SK-N-SH (cell line): ENCODE measurements at regions not wholly inside any gene's neighbourhood (a gene's known extent, or its start where the extent isn't known, plus 50 kb on each side); places are given as distances from the start of the nearest gene placed in this dataset.

Source experiments
- CTCF ChIA-PET: fragments of 300-600, 350-600 bp; formaldehyde crosslinking; extraction: SDS; loops from one replicate; lab custom pipeline; 2021; lab: Yijun Ruan, JAX
- POLR2A ChIA-PET: fragments of 350-600 bp; sonication (Branson Sonifier 250); formaldehyde crosslinking; extraction: SDS; loops from one replicate; lab custom pipeline; 2020; ENCODE audit warnings: antibody characterized with exemption, inconsistent platforms; lab: Yijun Ruan, JAX
- DNase-seq: peaks from one replicate; pipeline ENCODE4 v3.0.0; 2012
- H2AFZ ChIP-seq: fragments of 200-600 bp; sonication (generic); 2 replicates; pipeline ENCODE4 v1.8.1; 2016; ENCODE audit warnings: antibody characterized with exemption, mild to moderate bottlenecking, low read depth
- H3F3A ChIP-seq: fragments of 200-600 bp; sonication (generic); replicated peaks from 2 replicates; pipeline ENCODE3; 2016; ENCODE audit warnings: antibody characterized with exemption, mild to moderate bottlenecking; ENCODE audit not compliant: insufficient read depth
- H3K27ac ChIP-seq, 2 experiments: fragments of 200-500 bp in 1 of 2; fragments of 200-600 bp in 1 of 2; sonication (Bioruptor generic) in 1 of 2; sonication (generic), shearing (Covaris generic) in 1 of 2; 2 replicates each; pipeline versions ENCODE4 v1.5.1 to v1.6.1; 2014 to 2016; ENCODE audit warnings: low read depth in 2 of 2, inconsistent platforms in 1 of 2, low read length in 1 of 2, mild to moderate bottlenecking in 1 of 2, mixed read lengths in 1 of 2
- H3K27me3 ChIP-seq: fragments of 200-600 bp; sonication (generic), shearing (Covaris generic); 2 replicates; pipeline ENCODE4 v1.6.1; 2016; ENCODE audit warnings: mixed run types; ENCODE audit not compliant: insufficient read depth
- H3K36me3 ChIP-seq, 2 experiments: fragments of 200-500 bp in 1 of 2; fragments of 200-600 bp in 1 of 2; sonication (Bioruptor generic) in 1 of 2; sonication (generic) in 1 of 2; replicated peaks in 1 of 2; 2 replicates each; pipeline versions ENCODE3 to v1.5.1; 2014 to 2016; ENCODE audit warnings: low read length in 1 of 2, mild to moderate bottlenecking in 1 of 2; ENCODE audit not compliant: insufficient read depth in 2 of 2, control insufficient read depth in 1 of 2
- H3K4me1 ChIP-seq, 2 experiments: fragments of 200-500 bp in 1 of 2; fragments of 200-600 bp in 1 of 2; sonication (Bioruptor generic) in 1 of 2; sonication (generic), shearing (Covaris generic) in 1 of 2; 2 replicates each; pipeline versions ENCODE4 v1.5.1 to v1.6.1; 2014 to 2016; ENCODE audit warnings: low read depth in 1 of 2, low read length in 1 of 2, mixed run types in 1 of 2; ENCODE audit not compliant: insufficient read depth in 2 of 2, control insufficient read depth in 1 of 2
- H3K4me2 ChIP-seq: fragments of 200-600 bp; sonication (generic), shearing (Covaris generic); 2 replicates; pipeline ENCODE4 v1.6.1; 2017; ENCODE audit warnings: mixed run types
- H3K4me3 ChIP-seq, 2 experiments: fragments of 200-500 bp in 1 of 2; fragments of 200-600 bp in 1 of 2; sonication (Bioruptor generic) in 1 of 2; sonication (generic), shearing (Covaris generic) in 1 of 2; 2 replicates each; pipeline versions ENCODE4 v1.5.1 to v1.8.1; 2014 to 2016; ENCODE audit warnings: low read depth in 2 of 2, inconsistent platforms in 1 of 2, low read length in 1 of 2, mild to moderate bottlenecking in 1 of 2, mixed read lengths in 1 of 2, moderate library complexity in 1 of 2
- H3K79me2 ChIP-seq: fragments of 200-600 bp; sonication (generic); 2 replicates; pipeline ENCODE4 v1.8.1; 2017; ENCODE audit warnings: mild to moderate bottlenecking; ENCODE audit not compliant: insufficient read depth
- H3K9ac ChIP-seq: fragments of 200-600 bp; sonication (generic); 2 replicates; pipeline ENCODE4 v1.6.1; 2017; ENCODE audit warnings: mixed run types
- H3K9me2 ChIP-seq: fragments of 200-600 bp; sonication (generic); 2 replicates; pipeline ENCODE4 v1.6.1; 2017; ENCODE audit warnings: mixed run types
- H3K9me3 ChIP-seq: fragments of 200-600 bp; sonication (generic); 2 replicates; pipeline ENCODE4 v1.6.1; 2017; ENCODE audit warnings: mixed run types, mild to moderate bottlenecking, moderate library complexity
- H4K20me1 ChIP-seq: fragments of 200-600 bp; sonication (generic); 2 replicates; pipeline ENCODE4 v1.6.1; 2017; ENCODE audit warnings: mild to moderate bottlenecking, mixed run types; ENCODE audit not compliant: insufficient read depth
- EP300 ChIP-seq, 2 experiments: IDR thresholded peaks; 2 replicates each; pipeline versions ENCODE4 v1.4.0 to v1.6.1; 2012; ENCODE audit warnings: borderline replicate concordance in 1 of 2, low read depth in 1 of 2, low read length in 1 of 2
- EZH2phosphoT487 ChIP-seq: fragments of 200-600 bp; sonication (generic); IDR thresholded peaks from 2 replicates; pipeline ENCODE4 v1.6.1; 2017; ENCODE audit warnings: low read depth, mixed run types, mild to moderate bottlenecking, antibody characterized with exemption, moderate library complexity, borderline replicate concordance
- FOXM1 ChIP-seq: IDR thresholded peaks from 2 replicates; pipeline ENCODE4 v1.4.0; 2012; ENCODE audit warnings: low read depth, mild to moderate bottlenecking
- GABPA ChIP-seq: IDR thresholded peaks from 2 replicates; pipeline ENCODE4 v1.4.0; 2012; ENCODE audit warnings: low read depth, mild to moderate bottlenecking
- RAD21 ChIP-seq: IDR thresholded peaks from 2 replicates; pipeline ENCODE4 v1.6.1; 2012; ENCODE audit warnings: mild to moderate bottlenecking, low read length
- REST ChIP-seq: IDR thresholded peaks from 2 replicates; pipeline ENCODE4 v1.6.1; 2012; ENCODE audit warnings: mild to moderate bottlenecking, low read depth, low read length, moderate library complexity
- YY1 ChIP-seq: IDR thresholded peaks from 2 replicates; pipeline ENCODE4 v1.4.0; 2012; ENCODE audit warnings: low read depth, mild to moderate bottlenecking
- WGBS: methylation state at CpG from one replicate; pipeline ENCODE4 v1.1.6; 2017; ENCODE audit warnings: low lambda C conversion rate; 5-methylcytosine and 5-hydroxymethylcytosine counted together
- TF ChIP-seq, protein P1 (sequence below): fragments of 150-350 bp; IDR thresholded peaks from 2 replicates; pipeline ENCODE4 v1.6.1; 2016; ENCODE audit warnings: mild to moderate bottlenecking, low read depth, low read length
- TF ChIP-seq, protein P2 (sequence below): IDR thresholded peaks from 2 replicates; pipeline ENCODE4 v1.4.0; 2012; ENCODE audit warnings: low read depth, borderline replicate concordance
- TF ChIP-seq, protein P3 (sequence below): fragments of 150-350 bp; IDR thresholded peaks from 2 replicates; pipeline ENCODE4 v1.6.1; 2017; ENCODE audit warnings: antibody characterized with exemption, low read length, low read depth, borderline replicate concordance

DNA sequence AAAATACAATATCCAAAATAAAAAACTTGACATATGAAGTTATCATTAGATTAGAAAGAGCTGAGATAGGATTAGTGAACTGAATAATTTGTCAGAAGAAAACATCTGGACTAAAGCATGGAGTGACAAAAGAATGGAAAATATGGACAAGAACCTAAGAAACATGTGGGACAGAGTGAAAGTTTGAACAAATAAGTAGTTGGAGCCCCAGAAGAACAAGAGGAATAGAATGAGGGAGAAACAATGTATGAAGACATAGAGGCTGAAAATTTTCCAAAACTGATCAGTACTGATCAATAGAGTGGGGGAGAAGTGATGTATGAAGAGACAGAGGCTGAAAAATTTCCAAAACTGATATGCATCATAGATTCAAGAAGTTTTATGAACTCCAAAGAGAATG lies 170.6 kb upstream of the CRY1 start:
- TF ChIP-seq EP300 (IDR thresholded peaks at IDR 0.05; ENCODE audit: borderline replicate concordance in 1 of 2, low read depth in 1 of 2, low read length in 1 of 2) (no peak), RAD21 (no peak)
- TF ChIP-seq, protein P1, sequence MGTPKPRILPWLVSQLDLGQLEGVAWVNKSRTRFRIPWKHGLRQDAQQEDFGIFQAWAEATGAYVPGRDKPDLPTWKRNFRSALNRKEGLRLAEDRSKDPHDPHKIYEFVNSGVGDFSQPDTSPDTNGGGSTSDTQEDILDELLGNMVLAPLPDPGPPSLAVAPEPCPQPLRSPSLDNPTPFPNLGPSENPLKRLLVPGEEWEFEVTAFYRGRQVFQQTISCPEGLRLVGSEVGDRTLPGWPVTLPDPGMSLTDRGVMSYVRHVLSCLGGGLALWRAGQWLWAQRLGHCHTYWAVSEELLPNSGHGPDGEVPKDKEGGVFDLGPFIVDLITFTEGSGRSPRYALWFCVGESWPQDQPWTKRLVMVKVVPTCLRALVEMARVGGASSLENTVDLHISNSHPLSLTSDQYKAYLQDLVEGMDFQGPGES: no peak
- TF ChIP-seq, protein P2, sequence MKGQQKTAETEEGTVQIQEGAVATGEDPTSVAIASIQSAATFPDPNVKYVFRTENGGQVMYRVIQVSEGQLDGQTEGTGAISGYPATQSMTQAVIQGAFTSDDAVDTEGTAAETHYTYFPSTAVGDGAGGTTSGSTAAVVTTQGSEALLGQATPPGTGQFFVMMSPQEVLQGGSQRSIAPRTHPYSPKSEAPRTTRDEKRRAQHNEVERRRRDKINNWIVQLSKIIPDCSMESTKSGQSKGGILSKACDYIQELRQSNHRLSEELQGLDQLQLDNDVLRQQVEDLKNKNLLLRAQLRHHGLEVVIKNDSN: no peak
- ChIA-PET POLR2A (no interaction called here), CTCF (no interaction called here)
- H3K4me3 ChIP-seq: no peak overlapping the region
- H3K9me3 ChIP-seq: no peaks in the 10 kb centered on the region
- H3K79me2 ChIP-seq: no peaks in the 10 kb centered on the region
- no peaks in the 10 kb centered on the region for H3K27me3 ChIP-seq
- no peaks in the 10 kb centered on the region for H3K9me2 ChIP-seq
- H3F3A ChIP-seq: no peaks in the 10 kb centered on the region
- H3K4me2 ChIP-seq: no peak overlapping the region
- no peak for DNase-seq
- no peaks in the 10 kb centered on the region for H3K4me1 ChIP-seq
- no peak overlapping the region for H2AFZ ChIP-seq
- no peak overlapping the region for H3K9ac ChIP-seq
- no peaks in the 10 kb centered on the region for H4K20me1 ChIP-seq
- no peaks in the 10 kb centered on the region for H3K36me3 ChIP-seq
- H3K27ac ChIP-seq: no peak overlapping the region

DNA sequence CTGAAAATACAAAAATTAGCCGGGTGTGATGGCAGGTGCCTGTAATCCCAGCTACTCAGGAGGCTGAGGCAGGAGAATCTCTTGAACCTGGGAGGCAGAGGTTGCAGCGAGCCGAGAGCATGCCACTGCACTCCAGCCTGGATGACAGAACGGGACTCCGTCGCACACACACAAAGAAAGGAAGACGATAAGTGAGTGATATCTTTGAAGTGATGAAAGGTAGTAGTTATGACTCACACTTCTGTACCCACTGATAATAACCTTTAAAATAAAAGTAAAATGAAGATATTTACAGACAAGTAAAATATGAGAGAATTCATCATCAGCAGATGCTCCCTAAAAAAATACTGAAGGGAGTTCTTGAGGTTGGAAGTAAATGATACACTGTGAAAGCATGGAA lies 171.3 kb upstream of the CRY1 start:
- H3F3A ChIP-seq: no peaks in the 10 kb centered on the region
- H3K27me3 ChIP-seq: no peaks in the 10 kb centered on the region
- H3K4me3 ChIP-seq: no peak overlapping the region
- no peaks in the 10 kb centered on the region for H3K36me3 ChIP-seq
- H3K9me3 ChIP-seq: no peaks in the 10 kb centered on the region
- H3K9ac ChIP-seq: no peak overlapping the region
- no peaks in the 10 kb centered on the region for H3K4me1 ChIP-seq
- no peaks in the 10 kb centered on the region for H4K20me1 ChIP-seq
- H3K9me2 ChIP-seq: no peaks in the 10 kb centered on the region
- no peak overlapping the region for H3K4me2 ChIP-seq
- ChIA-PET CTCF (no interaction called here), POLR2A (no interaction called here)
- WGBS: 70% methylated on average over 7 of the region's 7 CpGs
- H3K79me2 ChIP-seq: no peaks in the 10 kb centered on the region
- TF ChIP-seq GABPA (no peak), FOXM1 (no peak), REST (no peak), RAD21 (no peak), EZH2phosphoT487 (no peak), EP300 (IDR thresholded peaks at IDR 0.05; ENCODE audit: borderline replicate concordance in 1 of 2, low read depth in 1 of 2, low read length in 1 of 2) (no peak), YY1 (no peak)
- TF ChIP-seq, protein P2: no peak
- TF ChIP-seq, protein P3, sequence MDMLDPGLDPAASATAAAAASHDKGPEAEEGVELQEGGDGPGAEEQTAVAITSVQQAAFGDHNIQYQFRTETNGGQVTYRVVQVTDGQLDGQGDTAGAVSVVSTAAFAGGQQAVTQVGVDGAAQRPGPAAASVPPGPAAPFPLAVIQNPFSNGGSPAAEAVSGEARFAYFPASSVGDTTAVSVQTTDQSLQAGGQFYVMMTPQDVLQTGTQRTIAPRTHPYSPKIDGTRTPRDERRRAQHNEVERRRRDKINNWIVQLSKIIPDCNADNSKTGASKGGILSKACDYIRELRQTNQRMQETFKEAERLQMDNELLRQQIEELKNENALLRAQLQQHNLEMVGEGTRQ: no peak
- no peak for DNase-seq
- no peak overlapping the region for H3K27ac ChIP-seq
- no peak overlapping the region for H2AFZ ChIP-seq
